ENCODE measurements at regions not wholly inside any gene's neighbourhood (a gene's known extent, or its start where the extent isn't known, plus 50 kb on each side); places are given as distances from the start of the nearest gene placed in this dataset.

DNA sequence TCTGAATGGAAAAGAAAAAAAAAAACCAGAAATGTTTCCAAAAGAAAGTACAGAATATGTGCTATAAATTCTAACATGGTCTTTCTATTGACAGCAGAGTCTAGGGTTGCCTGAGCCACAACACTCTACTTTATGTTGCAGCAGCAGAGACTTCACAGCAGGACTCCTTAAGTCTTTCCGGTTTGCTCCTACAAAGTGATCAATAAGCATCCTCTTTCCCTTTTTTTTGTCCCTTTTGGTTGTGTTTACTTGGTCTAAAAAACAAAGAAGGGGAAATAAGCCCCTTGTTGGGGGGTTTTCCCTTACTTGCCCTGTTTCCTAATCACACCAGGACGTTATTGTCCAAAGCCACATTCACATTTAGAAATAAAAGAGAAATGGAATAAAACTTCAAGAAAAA is 163.1 kb upstream of the MPPED2 start:
- TF ChIP-seq, protein P1, sequence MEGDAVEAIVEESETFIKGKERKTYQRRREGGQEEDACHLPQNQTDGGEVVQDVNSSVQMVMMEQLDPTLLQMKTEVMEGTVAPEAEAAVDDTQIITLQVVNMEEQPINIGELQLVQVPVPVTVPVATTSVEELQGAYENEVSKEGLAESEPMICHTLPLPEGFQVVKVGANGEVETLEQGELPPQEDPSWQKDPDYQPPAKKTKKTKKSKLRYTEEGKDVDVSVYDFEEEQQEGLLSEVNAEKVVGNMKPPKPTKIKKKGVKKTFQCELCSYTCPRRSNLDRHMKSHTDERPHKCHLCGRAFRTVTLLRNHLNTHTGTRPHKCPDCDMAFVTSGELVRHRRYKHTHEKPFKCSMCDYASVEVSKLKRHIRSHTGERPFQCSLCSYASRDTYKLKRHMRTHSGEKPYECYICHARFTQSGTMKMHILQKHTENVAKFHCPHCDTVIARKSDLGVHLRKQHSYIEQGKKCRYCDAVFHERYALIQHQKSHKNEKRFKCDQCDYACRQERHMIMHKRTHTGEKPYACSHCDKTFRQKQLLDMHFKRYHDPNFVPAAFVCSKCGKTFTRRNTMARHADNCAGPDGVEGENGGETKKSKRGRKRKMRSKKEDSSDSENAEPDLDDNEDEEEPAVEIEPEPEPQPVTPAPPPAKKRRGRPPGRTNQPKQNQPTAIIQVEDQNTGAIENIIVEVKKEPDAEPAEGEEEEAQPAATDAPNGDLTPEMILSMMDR (IDR thresholded peaks at IDR 0.05) = no peak
- TF ChIP-seq POLR2A (IDR thresholded peaks at IDR 0.05) = no peak
- Histone ChIP-seq H3K36me3 (no peaks in the 10 kb centered on the region), H3K27ac (no peak overlapping the region), H3K4me1 (no peaks in the 10 kb centered on the region), H3K27me3 (no peaks in the 10 kb centered on the region), H3K4me3 (replicated peaks in 1 of 3) (no peak overlapping the region), H3K9me3 (no peaks in the 10 kb centered on the region)
- 63 to 79% methylated on average over 2 of the region's 2 CpGs for WGBS, 2 donors
- intact Hi-C loops (cut with DNase I) = no loop called here
- no peak for DNase-seq

DNA sequence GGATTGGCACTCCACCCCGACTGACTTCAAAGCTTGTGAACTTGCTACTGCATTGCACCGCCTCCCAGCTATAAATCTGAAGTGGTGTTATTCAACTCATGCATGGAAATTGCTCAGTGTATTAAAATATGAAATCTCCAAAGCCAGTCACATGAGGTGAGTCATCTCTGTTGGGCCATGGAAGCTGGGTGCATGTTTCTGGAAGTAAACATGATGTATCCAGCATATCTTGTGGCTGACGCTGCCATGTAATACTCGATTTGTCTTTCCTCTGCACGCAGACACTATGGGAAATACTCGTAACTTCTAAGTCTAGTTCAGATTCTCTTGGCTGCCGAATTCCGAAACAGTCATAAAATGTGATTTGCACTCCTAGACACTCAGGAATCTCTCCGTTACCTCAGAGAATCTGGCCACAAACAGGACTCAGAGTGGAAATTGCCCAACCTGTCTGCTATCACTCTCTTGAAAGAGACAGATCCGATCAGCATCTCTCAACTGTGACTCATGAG is 154.9 kb upstream of the MPPED2 start:
- Histone ChIP-seq H3K4me3 (replicated peaks in 1 of 3) (no peak overlapping the region), H3K27ac (no peak overlapping the region), H3K27me3 (no peaks in the 10 kb centered on the region), H3K9me3 (no peaks in the 10 kb centered on the region), H3K4me1 (peaks cover 0 to 4% of the 10 kb centered on the region in 2 donors), H3K36me3 (no peaks in the 10 kb centered on the region)
- DNase-seq = no peak
- intact Hi-C loops (cut with DNase I) = no loop called here
- TF ChIP-seq, protein P1 (IDR thresholded peaks at IDR 0.05) = no peak
- TF ChIP-seq POLR2A (IDR thresholded peaks at IDR 0.05) = no peak
- WGBS, 2 donors = 85 to 95% methylated on average over 10 of the region's 10 CpGs

- peak; percentile 65 to 72 for DNase-seq
- Histone ChIP-seq H3K27ac (peak overlapping the region in 1 of 3 donors; percentile 8), H3K9me3 (no peaks in the 10 kb centered on the region), H3K27me3 (no peaks in the 10 kb centered on the region), H3K4me1 (peaks cover 0 to 4% of the 10 kb centered on the region in 2 donors), H3K4me3 (replicated peaks in 1 of 3) (no peak overlapping the region), H3K36me3 (no peaks in the 10 kb centered on the region)
- intact Hi-C loops (cut with DNase I) = no loop called here
- TF ChIP-seq, protein P1 (IDR thresholded peaks at IDR 0.05) = no peak
- TF ChIP-seq POLR2A (IDR thresholded peaks at IDR 0.05) = no peak
- WGBS, 2 donors = 21 to 31% methylated on average over 1 of the region's 1 CpG
These were observed 153.9 kb upstream of the MPPED2 start for GRCh38 chr11:30740091-30740490.

GRCh38 chr11:30735946-30736345 is 149.8 kb upstream of the MPPED2 start:
- Histone ChIP-seq H3K9me3 (no peaks in the 10 kb centered on the region), H3K4me1 (peaks cover 0 to 4% of the 10 kb centered on the region in 2 donors), H3K27me3 (no peaks in the 10 kb centered on the region), H3K36me3 (no peaks in the 10 kb centered on the region), H3K27ac (no peak overlapping the region), H3K4me3 (replicated peaks in 1 of 3) (no peak overlapping the region)
- intact Hi-C loops (cut with DNase I) = no loop called here
- TF ChIP-seq, protein P1 (IDR thresholded peaks at IDR 0.05) = no peak
- TF ChIP-seq POLR2A (IDR thresholded peaks at IDR 0.05) = no peak
- no peak for DNase-seq

- intact Hi-C loops (cut with DNase I) = no loop called here
- no peak overlapping the region for H3K27ac ChIP-seq
- no peaks in the 10 kb centered on the region for H3K27me3 ChIP-seq
- no peaks in the 10 kb centered on the region for H3K9me3 ChIP-seq
- DNase-seq = no peak
- no peaks in the 10 kb centered on the region for H3K4me1 ChIP-seq
- H3K4me3 ChIP-seq (replicated peaks in 1 of 3) = no peak overlapping the region
- TF ChIP-seq, protein P1 (IDR thresholded peaks at IDR 0.05) = no peak
- no peak for TF ChIP-seq POLR2A (IDR thresholded peaks at IDR 0.05)
- WGBS, 2 donors = 87 to 92% methylated on average over 1 of the region's 1 CpG
- H3K36me3 ChIP-seq = no peaks in the 10 kb centered on the region
These were observed 147.6 kb upstream of the MPPED2 start for GRCh38 chr11:30733748-30734147.

All from thyroid gland (tissue), 4 donors.